HG03558 (cell line): ENCODE measurements at regions not wholly inside any gene's neighbourhood (a gene's known extent, or its start where the extent isn't known, plus 50 kb on each side); places are given as distances from the start of the nearest gene placed in this dataset.

Experiments used
- ATAC-seq: cut with Tn5 transposase; IDR thresholded peaks from one replicate; pipeline ENCODE4 v1.9.1; 2021; ENCODE audit warnings: moderate number of reproducible peaks; ENCODE audit not compliant: unreplicated experiment; ENCODE audit errors: extremely low read depth

DNA sequence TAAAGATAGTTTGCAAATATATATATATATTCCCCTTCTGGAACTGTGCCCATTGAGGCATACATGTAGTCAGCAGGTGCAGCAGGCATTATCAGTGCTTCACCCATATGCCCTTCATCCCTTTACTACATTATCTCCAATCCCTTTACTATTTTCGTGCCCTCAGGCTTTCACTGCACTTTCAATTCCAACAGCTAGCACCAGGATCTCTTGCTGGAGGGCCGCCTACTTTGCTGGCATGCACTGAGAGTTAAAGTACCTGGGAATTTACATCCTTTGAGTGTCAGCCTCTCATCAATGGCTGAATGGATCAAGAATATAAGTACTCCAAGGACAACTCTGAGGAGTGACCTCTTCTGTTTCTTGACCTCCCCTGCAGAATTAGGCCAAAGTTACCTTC, 222.1 kb upstream of the CFAP20DC start:
- no peak for ATAC-seq

DNA sequence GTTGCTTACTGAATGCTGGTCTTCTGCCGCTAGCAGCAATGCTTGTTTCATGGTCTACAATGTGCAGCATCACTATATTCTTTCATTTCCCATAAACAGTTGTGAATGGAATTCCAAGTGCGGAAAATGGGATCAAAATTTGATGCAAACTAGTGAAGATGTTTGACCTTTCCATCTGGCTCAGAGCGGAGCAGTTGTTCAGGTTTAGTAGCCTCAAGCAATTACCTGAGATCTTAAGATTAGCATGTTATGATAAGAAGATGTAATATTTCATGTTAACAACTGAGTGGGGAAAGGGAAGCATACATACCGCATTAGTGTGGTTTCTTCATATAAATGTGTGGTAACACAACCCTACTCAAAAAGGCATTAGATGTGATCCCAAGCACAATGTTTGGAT, 221.1 kb upstream of the CFAP20DC start:
- ATAC-seq = no peak

DNA sequence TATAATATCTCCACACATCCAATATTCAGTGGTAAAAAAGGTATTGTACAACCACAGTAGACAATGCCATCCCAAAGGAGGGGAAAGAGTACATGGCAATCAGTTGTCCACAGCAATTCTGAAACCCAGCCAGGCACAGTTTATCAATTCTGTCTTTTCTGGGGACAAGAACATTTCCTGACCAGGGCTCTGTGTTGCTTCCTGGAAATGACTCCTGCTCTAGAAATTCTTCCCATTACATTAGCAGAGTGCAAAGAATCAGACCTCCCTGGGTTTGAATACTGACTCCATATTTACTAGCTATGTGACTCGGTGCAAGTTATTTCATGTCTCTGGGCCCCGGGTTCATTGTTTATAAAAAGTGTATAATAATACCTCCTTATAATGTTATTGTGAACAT, 220.4 kb upstream of the CFAP20DC start:
- ATAC-seq = no peak

DNA sequence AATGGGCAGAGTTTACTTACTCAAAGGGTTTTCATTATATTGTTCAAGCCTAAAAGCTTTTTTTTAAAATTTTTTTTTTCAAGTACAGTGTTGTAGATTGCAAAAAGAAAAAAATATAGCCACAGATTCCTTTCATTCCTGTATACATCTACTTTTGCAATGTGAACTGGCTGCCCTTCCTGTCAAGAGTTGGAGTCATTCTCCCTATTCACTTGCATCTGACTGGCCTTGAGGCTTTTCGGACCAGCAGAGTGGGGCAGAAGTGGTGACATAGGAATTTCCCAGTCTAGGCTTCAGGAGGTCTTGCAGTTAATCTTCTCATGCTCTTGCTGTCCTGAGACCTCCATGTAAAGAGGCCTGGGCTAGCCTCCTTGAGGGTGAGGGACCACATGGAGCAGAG, 218.3 kb upstream of the CFAP20DC start:
- ATAC-seq = no peak

DNA sequence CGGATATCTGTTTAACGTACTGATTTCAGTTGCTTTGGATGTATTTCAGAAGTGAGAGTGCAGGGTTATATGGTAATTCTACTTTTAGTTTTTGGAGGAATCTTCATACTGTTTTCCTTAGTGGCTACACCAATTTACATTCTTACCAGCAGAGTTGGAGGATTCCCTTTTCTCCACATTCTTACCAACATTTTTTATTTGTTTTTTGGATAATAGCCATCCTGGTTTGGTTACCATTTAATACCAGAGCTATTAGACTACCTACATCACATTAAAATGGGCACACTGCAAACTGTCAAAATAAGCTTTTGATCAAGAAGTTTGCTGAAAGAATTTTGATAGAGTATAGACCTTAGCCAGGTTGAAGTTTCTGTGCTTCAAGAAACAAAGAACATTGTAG, 217.2 kb upstream of the CFAP20DC start:
- ATAC-seq = no peak

DNA sequence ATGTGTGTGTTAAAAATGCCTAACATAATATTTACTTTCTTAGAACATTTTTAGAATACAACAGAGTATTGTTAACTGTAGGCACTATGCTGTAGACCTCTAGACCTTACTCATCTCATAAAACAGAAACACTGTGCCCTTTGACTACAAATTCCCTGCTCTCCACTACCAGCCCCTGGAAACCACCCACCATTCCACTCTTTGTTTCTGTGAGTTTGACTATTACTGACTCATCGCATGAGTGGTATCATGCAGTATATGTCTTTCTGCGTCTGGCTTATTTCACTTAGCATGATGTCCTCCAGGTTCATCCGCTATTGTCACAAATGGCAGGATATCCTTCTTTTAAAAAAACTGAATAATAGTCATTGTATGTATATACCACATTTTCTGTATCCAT, 216.7 kb upstream of the CFAP20DC start:
- no peak for ATAC-seq

DNA sequence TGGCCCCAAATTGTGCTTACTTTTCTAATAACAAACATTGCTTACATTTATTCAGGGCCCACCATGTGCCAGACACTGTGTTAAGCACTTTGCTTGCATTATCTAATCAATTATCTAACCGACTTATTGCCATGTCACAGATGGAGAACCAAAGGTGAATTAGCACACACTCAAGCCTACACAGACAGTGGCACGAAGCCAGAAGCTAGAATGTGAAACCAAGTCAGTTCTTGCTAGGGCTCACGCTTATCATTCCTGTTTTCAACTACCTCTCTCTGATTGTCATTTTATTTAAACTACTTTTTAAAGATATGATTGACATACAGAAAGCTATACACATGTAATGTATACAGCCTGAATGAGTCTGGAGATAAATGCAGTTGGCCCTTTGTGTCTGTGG, 215.7 kb upstream of the CFAP20DC start:
- ATAC-seq = no peak

DNA sequence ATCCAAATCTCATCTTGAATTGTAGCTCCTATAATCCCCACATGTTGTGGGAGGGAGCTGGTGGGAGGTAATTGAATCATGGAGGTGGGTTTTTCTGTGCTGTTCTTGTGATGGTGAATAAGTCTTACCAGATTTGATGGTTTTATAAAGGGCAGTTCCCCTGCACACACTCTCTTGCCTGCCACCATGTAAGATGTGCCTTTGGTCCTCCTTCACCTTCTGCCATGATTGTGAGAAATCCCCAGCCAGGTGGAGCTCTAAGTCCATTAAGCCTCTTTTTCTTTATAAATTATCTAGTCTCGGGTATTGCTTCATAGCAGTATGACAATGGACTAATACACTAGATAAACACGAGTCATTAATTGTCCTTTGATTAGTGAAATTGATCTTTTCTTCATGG, 214.5 kb upstream of the CFAP20DC start:
- no peak for ATAC-seq

DNA sequence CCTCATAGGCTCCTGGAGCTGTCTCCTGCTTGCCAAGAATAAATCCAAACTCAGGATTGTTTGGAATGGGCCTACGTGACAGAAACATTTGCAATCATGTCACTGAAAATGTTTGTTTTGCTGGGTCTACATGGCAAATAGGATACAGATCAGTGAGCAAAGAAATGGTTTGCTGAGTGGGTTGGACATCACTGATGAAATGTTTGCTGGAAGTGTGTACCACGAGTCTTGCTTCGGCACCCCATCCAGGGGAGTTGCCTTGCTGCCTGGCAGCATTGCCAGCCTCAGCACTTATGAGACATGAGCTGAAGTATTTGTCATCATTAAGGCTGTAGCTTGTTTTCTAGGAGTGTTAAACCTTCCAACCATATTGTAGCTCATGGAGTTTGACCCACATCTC, 213.3 kb upstream of the CFAP20DC start:
- ATAC-seq = no peak

DNA sequence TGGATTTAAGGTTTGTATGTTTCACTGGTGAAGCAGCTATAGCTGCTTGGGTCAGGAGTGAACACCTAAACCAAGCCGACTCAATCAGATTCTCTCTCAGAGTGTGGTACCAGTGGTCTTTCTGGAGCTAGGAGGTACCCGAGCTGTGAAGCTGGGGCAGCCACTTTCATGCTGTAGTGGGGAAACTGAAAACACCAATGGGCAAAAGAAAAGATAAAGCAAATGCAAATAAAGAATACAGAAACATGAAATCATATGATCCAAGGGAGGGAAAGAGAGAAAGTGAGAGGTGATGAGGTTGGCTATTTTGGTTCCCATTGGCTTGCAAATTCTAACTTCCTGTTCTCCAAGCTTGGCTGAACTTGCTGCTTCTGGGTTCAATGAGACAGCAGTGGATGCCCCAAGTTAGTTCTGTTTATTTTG, 212.3 kb upstream of the CFAP20DC start:
- ATAC-seq = peak; percentile 69

DNA sequence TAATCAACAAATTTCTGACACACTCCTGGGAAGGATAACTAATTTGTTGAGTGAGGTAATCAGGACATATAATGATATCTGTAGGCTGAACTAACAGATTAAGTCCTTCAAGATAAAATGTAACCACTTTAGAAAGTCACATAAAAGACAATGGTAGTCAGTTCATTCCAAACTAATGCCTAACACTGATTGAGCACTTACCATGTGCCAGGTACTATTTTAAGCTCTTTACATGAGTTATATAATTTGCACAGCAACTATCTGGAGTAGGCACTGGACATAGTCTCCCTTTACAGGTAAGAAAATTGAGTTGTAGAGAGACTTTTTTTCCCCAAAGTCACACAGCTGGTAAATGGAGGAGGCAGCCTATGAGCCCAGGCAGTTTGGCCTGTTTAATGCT, 211.2 kb upstream of the CFAP20DC start:
- no peak for ATAC-seq

DNA sequence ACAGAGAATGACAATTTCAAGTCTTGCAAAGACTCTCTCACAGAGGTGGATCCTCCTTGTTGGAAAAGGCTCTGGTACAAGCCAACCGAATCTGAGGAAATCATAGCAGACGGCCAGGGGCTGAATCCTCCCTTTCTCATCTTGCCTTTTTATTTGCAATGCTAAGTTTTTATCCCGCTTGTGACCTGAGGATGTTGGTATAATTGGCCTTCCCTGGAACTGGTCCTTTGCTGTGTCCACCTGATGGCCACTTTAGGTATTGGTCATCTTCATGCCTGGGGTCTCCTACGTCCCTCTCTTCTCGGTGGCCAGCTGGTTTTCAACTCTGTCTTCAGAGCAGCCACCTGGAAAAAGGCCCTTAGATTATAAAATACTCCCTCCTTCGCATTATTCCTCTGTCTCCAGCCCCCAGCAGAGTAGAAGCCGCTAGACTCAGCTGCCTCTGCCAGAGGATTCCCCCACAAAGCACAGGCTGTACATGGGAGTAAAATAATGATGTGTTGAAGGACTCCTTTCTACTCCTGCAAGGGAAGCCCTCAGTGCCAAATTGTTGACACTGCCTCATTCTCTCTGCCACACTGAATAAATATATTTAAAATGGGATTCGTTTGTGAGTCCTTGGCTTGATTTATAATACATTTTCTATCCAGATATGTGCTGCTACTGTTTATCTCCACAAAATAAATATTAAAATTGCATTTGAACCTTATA, 208.9 kb upstream of the CFAP20DC start:
- no peak for ATAC-seq

DNA sequence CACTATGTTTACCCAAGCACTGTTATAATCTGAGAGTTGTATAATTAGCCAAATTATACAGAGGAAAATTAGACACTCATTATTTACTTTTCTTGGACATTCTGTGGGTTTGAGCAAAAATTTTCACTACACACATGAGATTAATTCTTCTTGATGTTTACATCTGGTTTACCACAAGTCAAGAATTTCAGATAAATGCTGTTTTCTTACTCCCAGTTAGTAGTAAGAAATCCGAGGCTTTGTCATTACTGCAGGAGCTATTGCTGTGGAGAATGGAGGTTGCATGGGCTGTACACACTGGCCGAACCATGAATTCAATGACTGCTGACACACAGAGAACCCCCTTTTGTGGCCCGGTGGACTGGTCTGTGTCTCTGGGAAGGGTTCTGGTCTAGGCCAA, 207.7 kb upstream of the CFAP20DC start:
- ATAC-seq = no peak

DNA sequence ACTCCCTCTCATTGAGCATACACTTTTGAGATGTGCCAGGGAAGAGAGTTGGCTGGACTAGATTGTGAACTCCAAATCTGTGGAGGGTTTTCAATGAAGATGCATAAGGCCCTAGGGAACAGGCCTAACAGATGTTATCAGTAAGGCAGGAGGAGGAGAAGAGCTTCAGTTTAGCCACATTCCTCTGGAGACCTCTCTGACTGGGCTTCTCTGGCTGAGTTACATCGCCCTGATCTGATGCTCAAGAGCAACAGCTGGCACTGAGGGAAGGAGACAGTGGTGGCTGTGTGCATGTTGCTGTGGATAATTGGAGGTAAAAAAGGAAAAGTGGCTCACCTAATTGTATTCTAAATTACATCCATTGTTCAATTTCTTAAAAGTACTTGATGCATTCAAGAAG, 206.4 kb upstream of the CFAP20DC start:
- ATAC-seq = no peak

DNA sequence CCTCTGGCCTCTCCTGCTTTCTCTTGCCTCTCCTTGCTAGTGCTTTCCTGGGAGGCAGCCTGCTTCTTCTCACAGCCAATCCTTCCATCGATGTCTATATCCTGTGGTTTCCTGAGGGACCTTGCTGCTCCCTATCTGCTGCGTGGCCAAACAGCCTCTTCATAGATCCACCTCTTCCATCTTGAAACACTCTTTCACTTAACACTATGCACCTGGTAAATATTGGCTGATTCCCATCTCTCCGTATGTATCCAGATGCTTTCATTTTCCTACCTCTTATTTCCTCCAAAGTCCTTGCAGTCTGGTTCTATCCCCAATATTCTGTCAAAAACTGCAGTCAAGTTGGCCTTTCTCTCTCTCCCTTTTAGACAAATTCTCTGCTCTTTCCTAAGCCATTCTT, 205.2 kb upstream of the CFAP20DC start:
- no peak for ATAC-seq

DNA sequence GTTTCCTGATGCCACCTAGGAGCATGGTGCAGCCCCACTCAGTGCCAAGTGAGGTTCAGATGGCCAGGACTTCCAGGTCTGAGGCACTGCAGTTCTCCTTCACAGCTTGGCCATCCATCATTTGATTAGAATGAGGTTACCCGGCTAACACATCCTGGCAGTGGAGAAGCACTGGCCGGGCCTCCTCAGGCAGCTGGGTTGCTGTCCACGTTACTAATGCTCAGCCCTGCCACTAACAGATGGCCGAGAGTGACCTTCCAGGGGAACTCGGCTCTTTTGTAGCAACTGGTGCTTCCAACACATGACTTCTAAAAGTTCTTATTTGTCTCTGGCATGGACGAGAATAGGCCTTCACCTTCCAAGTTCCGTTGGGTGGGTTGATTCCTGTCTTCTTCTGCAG, 204.6 kb upstream of the CFAP20DC start:
- ATAC-seq = no peak

DNA sequence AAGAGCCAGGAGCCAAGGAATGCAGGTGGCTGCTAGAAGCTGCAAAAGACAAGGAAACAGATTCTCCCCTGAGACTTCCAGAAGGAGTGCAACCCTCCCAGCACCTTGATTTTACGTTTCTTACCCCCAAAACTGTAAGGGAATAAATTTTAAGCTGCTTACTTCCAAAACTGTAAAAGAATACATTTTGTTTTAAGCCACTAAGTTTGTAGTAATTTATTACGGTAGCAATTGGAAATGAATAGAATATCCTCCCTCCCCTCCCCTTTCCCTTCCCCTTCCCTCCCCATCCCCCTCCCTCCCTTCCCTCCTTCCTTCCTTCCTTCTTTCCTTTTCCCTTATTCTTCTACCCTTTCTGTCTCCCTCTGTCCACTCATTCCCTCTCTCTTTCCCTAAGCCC, 203.7 kb upstream of the CFAP20DC start:
- ATAC-seq = no peak

DNA sequence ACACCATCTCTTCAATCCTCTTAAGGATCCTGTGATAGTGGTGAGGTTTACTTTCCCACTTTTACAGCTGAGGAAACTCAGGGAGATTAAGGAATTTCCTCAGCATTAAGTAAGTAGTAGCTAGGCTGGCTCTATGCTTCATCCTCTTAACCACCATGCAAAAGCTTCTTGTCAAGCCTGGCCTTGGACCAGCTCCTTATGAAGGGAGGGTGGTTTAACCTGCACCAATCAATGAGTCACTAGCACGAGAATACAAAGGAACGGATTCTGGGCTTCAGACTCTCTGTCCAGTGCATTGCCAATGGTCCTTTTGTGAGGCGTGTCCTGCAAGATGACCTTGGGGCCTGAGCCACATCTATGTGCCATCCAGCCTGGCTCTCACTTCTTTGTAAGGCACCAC, 202.0 kb upstream of the CFAP20DC start:
- no peak for ATAC-seq

DNA sequence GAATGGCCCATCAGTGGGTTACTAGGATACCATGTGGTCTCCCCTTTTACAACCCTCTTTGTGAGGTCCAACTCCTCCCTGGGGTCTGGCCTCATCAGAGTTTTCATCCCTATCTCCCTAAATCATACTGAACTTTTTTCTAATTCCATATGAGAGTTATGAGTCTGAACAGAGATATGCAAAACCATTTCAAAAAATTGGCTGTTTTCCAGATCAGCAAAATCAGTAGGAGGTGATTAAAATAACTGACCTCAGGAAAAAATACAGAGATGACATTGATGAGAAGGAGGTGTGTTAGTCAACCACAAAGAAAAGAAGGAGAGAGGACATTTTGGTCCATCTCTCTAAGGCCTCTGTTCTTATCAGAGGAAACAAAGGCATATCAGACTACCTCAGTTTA, 200.8 kb upstream of the CFAP20DC start:
- ATAC-seq = no peak

DNA sequence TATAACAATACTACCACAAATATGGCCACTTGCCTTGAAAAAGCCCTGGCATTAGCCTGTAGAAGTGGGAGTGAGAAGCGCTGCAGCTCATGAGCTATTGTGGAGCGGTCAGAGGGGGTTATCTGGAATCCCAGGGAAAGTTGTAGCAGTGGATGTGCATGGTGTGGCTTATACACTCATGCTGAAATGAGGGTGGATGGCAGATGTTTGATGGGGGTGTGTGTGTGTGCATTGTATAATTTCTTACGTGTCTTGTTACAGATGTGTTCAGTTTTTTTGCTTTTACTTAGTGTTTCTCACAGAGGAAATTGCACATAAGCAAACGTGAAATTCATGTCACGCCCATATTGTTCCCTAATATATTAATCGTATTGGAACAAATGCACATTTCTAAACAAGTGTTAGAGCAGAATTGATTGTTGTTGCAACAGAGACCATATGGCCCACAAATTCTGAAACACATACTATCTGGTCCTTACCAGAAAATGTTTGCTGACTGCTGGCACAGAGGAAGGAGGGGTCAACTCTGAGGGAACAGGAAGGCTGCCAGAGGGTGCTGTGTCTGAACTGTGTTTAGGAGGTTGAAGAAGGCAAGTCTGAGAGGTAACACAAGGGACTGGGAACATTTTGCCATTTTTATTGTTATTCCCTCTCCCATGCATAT, 200.0 kb upstream of the CFAP20DC start:
- no peak for ATAC-seq

DNA sequence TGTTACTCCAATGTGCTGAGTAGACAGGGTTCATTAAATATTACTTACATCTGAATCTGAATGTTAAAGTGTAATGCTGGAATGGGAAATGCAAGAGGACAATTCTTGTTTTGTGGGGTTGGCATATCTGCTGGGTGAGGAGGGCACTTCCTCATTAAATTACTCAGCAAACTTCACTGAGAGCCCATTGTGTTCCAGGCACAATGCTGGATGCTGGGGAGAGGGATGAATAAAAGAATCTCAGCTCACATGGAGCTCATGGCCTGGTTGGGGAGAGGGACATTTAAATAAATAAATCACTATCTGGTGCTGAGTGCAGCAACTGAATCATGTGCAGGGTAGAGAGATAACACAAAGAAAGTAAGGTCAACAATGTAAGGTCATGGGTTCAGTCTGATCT, 199.2 kb upstream of the CFAP20DC start:
- ATAC-seq = no peak

DNA sequence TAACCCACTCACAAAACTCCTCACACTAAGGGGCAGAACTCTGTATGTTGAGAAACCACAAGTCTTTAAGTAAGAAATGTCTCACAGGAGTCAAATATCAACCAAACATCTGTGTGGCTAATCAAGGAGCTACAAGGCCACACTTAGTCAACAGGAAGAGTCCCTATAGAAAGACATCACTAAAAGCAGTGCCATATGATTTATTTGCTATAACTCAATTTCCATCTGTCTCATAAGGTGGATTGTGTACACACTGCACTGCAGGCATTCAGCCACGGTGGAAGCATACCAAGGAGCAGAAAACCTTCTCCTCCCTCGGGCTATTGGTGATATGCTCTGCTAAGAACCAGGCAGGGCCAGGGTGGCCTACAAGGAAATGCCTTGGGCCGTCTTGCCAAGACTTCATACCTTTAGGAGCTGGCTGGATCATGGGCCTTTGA, 197.6 kb upstream of the CFAP20DC start:
- ATAC-seq = no peak
